HFF-Myc (cell line): ENCODE measurements at regions not wholly inside any gene's neighbourhood (a gene's known extent, or its start where the extent isn't known, plus 50 kb on each side); places are given as distances from the start of the nearest gene placed in this dataset.

Experiments used
- DNase-seq: peaks from one replicate; pipeline ENCODE4 v3.0.0-alpha.2; 2011; ENCODE audit warnings: low read depth; ENCODE audit errors: extremely low read depth
- H3K4me3 ChIP-seq: replicated peaks from 2 replicates; pipeline ENCODE4 v1.5.1; 2011; ENCODE audit warnings: low read depth, mild to moderate bottlenecking, control low read depth, low read length
- TF ChIP-seq, protein P1 (sequence below): IDR thresholded peaks from 2 replicates; pipeline ENCODE4 v1.5.1; 2012; ENCODE audit warnings: mild to moderate bottlenecking, low read depth, low read length, control low read depth; ENCODE audit errors: missing control alignments

DNA sequence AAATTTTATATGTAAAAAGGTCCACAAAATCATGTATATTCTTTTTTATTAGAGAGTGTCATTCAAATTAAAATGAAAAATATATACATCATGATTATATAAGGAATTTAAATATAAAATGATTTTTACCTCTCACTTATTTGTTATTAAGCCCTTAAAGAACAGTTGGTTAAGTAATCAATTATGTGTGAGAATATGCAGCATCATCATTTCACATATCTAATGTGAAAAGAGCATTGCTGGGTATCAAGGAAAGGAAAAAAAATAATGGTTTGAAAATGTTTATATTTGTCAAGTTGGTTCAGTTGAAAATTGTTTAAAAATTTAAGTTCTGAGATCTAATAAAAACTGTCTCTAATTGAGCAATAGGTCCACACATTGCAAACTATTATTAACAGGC lies 363.6 kb upstream of the GRM3 start:
- TF ChIP-seq, protein P1, sequence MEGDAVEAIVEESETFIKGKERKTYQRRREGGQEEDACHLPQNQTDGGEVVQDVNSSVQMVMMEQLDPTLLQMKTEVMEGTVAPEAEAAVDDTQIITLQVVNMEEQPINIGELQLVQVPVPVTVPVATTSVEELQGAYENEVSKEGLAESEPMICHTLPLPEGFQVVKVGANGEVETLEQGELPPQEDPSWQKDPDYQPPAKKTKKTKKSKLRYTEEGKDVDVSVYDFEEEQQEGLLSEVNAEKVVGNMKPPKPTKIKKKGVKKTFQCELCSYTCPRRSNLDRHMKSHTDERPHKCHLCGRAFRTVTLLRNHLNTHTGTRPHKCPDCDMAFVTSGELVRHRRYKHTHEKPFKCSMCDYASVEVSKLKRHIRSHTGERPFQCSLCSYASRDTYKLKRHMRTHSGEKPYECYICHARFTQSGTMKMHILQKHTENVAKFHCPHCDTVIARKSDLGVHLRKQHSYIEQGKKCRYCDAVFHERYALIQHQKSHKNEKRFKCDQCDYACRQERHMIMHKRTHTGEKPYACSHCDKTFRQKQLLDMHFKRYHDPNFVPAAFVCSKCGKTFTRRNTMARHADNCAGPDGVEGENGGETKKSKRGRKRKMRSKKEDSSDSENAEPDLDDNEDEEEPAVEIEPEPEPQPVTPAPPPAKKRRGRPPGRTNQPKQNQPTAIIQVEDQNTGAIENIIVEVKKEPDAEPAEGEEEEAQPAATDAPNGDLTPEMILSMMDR, result no peak
- DNase-seq, result no peak

DNA sequence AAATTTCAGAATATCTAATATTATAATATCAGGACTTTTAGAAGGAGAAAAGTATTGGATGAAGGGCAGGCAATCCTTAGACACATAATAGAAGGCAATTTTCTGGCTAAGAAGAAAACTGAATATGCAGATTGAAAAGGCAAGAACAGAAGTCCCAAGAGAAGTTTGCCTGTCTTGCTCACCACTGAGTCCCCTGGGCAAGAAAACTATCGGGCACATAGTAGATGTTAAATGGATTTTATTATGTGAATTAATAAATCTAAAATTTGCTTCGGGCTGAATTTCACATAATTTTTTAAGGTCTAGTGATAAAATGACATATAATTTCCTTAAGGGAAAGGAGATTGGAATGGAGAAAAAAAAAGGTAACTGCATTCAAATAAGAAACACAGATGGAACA lies 380.9 kb upstream of the GRM3 start:
- H3K4me3 ChIP-seq, result no peak overlapping the region
- no peak for DNase-seq
- TF ChIP-seq, protein P1, result no peak

More for the DNA sequence above, 363.6 kb upstream of the GRM3 start:
- H3K4me3 ChIP-seq, result no peak overlapping the region

DNA sequence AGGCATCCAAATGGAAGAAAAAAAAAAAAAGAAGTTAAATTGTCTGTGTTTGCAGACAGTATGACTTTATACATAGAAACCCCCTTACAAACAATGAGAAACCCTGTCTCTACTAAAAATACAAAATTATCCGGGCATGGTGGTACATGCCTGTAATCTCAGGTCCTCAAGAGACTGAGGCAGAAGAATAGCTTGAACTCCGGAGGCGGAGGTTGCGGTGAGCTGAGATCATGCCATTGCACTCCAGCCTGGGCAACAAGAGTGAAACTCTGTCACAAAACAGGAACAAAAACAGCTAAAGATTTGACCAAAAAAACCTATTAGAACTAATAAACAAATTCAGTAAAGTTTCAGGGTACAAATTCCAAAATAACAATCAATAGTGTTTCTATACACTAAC lies 385.8 kb upstream of the GRM3 start:
- no peak overlapping the region for H3K4me3 ChIP-seq
- TF ChIP-seq, protein P1, result no peak
- no peak for DNase-seq

DNA sequence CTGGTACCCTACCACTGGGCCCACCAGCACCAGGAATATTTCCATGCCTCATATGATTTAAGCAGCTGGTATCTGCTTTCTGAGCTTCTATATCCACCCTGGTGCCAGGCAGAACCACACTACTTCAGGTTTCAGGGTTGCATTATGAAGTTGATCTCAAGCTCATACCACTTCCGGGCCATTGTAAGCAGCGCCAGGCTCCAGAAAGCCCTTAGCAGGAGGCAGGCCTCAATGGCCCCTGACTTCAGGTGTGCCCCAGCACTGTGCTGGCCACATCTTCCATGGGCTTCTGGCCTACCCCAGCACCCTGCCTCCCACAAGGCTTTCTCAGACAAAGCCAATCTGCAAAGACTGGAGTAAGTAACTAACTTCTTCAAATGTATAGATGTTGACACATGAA lies 391.3 kb upstream of the GRM3 start:
- no peak for DNase-seq
- no peak overlapping the region for H3K4me3 ChIP-seq
- TF ChIP-seq, protein P1, result no peak

DNA sequence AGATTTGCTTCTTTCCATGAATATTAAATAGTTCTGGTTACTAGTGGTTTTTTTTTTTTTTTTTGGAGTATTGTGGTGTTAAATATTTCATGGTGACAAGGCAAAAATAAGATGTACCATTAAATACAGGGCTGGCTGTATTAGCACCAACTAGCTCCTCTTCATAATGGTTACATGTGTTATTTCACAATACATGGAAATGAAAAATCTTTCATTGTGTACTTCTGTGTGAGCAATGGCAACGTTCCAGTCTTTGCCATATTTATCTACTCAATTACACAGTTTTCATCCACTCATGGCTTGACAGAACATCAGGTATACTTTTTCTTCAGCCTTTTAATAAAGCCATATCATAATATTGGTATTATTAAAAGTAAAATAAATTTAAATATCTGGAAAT lies 394.7 kb upstream of the GRM3 start:
- TF ChIP-seq, protein P1, result no peak

DNA sequence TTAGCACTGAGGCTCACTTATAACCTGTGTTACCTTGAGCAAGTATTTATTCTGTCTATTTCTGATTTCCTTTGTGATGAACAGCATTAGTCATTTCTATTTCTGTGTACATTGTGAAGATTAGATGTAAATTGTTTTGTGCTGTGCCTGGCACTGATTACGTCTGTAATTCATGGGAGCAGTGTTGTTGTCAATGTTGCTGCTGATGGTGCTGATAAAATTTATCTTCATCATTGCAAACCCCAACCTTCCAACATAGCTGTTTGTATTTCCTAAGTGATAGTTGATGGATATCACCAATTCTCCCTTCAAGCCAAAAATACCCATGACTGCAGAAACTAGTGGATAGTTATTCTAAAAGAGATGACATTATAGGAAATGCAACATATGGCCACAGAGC lies 400.5 kb upstream of the GRM3 start:
- H3K4me3 ChIP-seq, result no peak overlapping the region
- DNase-seq, result no peak
- TF ChIP-seq, protein P1, result no peak

More for the DNA sequence above, 394.7 kb upstream of the GRM3 start:
- no peak overlapping the region for H3K4me3 ChIP-seq
- no peak for DNase-seq

DNA sequence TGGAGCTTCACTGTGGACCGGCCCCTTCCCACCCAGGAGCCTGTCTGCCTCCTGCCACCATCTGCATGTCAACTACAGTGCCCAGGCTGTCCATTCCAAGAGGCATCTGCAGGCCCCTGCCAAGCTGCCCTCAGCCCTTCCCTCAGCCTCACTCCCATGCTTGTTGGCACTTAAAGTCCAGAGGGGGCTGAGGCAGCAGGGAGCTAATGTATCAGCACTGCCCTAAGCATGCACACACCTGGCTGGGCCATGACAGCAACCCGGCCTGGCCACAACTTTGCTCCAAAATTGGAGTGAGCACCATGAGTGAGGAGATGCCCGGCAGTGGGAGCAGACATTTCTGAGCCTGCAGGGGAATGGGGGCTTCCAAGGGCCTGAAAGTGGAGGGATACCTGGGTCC lies 417.5 kb upstream of the GRM3 start:
- DNase-seq, result no peak
- TF ChIP-seq, protein P1, result no peak
- no peak overlapping the region for H3K4me3 ChIP-seq
